ENCODE measurements at regions not wholly inside any gene's neighbourhood (a gene's known extent, or its start where the extent isn't known, plus 50 kb on each side); places are given as distances from the start of the nearest gene placed in this dataset.
"Not testable (repeated sequence)": the region's sequence is repeated elsewhere in the genome, so short reads cannot be mapped to it uniquely, and the experiment has no call there.

DNA sequence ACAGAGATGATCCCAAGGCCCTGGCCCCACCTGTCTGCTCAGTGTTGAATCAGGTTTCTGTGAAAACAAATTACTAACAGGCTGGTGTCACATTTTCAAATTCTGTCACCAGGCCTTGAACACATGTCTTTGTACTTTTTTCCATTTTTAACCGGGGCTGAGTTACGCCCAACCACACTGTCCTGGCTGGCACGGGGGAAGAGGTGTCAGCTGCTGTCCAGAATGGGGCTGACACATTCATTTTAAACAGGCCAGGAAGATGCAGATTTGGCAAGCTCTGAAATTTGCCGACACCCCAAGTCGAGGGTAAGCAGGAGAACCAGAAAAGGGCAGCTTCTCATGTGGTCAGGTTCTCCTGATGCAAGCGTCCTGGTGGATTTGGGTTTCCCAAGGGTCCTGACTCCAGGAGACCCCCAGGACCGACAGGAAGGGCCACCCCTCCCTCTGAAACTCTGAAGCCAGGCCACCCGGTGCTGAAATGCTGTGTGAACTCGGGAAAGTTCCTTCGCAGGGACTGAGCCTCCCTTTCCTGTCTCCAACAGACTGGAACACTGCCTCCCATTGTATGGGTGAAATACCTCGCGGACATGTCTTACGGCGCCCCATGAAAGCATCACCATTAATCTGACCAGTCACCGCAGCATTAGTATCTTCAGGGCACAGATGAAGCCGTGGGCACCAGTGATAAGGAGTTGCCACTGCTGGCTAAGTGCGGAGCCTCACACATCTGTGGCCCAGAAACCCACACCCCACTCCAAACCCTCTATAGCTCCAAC, 90.5 kb upstream of the METTL9 start:
- not testable (repeated sequence) for TF ChIP-seq POLR2A, POLR2AphosphoS5 (IDR thresholded peaks at IDR 0.05; ENCODE audit: low read depth, low read length)

All from GM12892 (cell line).